ENCODE measurements at regions not wholly inside any gene's neighbourhood (a gene's known extent, or its start where the extent isn't known, plus 50 kb on each side); places are given as distances from the start of the nearest gene placed in this dataset.

DNA sequence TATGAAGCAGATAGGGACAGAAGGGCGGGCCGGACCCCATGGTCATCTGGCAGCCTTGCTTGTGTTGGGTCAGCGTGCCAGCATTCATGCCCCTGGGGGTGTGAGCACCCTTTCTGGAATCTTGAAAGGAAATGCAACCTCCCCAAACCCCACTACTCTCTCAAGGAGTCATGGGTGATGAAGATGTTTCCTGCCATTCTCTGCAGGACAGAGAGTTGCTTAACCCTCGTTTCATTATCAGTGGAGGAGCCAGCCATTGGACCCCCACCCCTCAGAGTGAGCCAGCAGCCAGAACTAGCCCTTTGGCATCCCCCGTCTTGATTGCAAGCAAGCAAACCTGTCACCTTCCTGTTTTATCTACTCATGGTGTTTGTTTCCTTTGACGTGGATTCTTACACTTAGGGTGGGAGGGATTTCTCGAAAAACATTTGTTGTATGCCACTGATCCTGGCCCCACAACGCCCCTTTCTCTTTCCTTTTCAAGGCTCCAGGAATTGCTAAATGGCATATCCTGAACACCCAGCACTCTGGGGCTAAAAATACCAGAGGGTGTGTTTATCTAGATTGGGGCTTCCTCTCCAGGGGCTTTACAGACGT lies 258.3 kb downstream of the ETS1 start:
- no peak for FAIRE-seq

More for the DNA sequence above, 258.3 kb downstream of the ETS1 start:
- no peaks in the 10 kb centered on the region for H3K36me3 ChIP-seq (ENCODE audit: control insufficient read depth in 2 of 2, insufficient read depth in 2 of 2, low read length in 1 of 2)
- no peaks in the 10 kb centered on the region for H3K9me3 ChIP-seq (replicated peaks; ENCODE audit: control insufficient read depth, insufficient read depth, low read length)
- DNase-seq (ENCODE audit: low read depth, low spot score) (no peak), ATAC-seq (no peak)
- no peaks in the 10 kb centered on the region for H3K4me1 ChIP-seq (ENCODE audit: control insufficient read depth, insufficient read depth, low read length)
- no peak overlapping the region for H3K27ac ChIP-seq (ENCODE audit: control insufficient read depth, insufficient read depth)
- ChIA-PET CTCF (no interaction called here), RAD21 (ENCODE audit: unreplicated experiment) (no interaction called here), POLR2A (no interaction called here), SMC1A (ENCODE audit: uncharacterized antibody, unreplicated experiment) (no interaction called here)
- no peak overlapping the region for H3K4me3 ChIP-seq
- in situ Hi-C loops (cut with MboI) (no loop called here), intact Hi-C loops (cut with micrococcal nuclease; ENCODE audit: unreplicated experiment) (no loop called here)
- H3K4me2 ChIP-seq (ENCODE audit: control insufficient read depth, insufficient read depth), result no peak overlapping the region
- WGBS (ENCODE audit: insufficient coverage, insufficient replicate concordance, low lambda C conversion rate, missing lambda C conversion rate), result 64% methylated on average over 9 of the region's 9 CpGs
- no TSS peak for BruUV-seq (replicated peaks)
- H2AFZ ChIP-seq (ENCODE audit: control insufficient read depth, low read depth, low read length), result no peak overlapping the region
- H3K27me3 ChIP-seq (replicated peaks in 1 of 2; ENCODE audit: control insufficient read depth in 2 of 2, insufficient read depth in 2 of 2, low read length in 1 of 2), result no peaks in the 10 kb centered on the region
- H4K20me1 ChIP-seq (ENCODE audit: control insufficient read depth, insufficient read depth), result no peaks in the 10 kb centered on the region
- H3K79me2 ChIP-seq (ENCODE audit: control insufficient read depth, insufficient read depth, low read length), result no peaks in the 10 kb centered on the region
- TF ChIP-seq MEF2A (IDR thresholded peaks at IDR 0.05; ENCODE audit: insufficient read depth, low read depth, low read length), result no peak
- no peak for TF ChIP-seq MEF2B (IDR thresholded peaks at IDR 0.05; ENCODE audit: partially characterized antibody, poor library complexity, severe bottlenecking)
- TF ChIP-seq MTA3 (IDR thresholded peaks at IDR 0.05; ENCODE audit: borderline replicate concordance, low read length), result no peak
- TF ChIP-seq SMAD1 (IDR thresholded peaks at IDR 0.05; ENCODE audit: low read depth, partially characterized antibody), result no peak
- no peak for TF ChIP-seq BACH1 (IDR thresholded peaks at IDR 0.05; ENCODE audit: borderline replicate concordance)
- TF ChIP-seq, protein P1, sequence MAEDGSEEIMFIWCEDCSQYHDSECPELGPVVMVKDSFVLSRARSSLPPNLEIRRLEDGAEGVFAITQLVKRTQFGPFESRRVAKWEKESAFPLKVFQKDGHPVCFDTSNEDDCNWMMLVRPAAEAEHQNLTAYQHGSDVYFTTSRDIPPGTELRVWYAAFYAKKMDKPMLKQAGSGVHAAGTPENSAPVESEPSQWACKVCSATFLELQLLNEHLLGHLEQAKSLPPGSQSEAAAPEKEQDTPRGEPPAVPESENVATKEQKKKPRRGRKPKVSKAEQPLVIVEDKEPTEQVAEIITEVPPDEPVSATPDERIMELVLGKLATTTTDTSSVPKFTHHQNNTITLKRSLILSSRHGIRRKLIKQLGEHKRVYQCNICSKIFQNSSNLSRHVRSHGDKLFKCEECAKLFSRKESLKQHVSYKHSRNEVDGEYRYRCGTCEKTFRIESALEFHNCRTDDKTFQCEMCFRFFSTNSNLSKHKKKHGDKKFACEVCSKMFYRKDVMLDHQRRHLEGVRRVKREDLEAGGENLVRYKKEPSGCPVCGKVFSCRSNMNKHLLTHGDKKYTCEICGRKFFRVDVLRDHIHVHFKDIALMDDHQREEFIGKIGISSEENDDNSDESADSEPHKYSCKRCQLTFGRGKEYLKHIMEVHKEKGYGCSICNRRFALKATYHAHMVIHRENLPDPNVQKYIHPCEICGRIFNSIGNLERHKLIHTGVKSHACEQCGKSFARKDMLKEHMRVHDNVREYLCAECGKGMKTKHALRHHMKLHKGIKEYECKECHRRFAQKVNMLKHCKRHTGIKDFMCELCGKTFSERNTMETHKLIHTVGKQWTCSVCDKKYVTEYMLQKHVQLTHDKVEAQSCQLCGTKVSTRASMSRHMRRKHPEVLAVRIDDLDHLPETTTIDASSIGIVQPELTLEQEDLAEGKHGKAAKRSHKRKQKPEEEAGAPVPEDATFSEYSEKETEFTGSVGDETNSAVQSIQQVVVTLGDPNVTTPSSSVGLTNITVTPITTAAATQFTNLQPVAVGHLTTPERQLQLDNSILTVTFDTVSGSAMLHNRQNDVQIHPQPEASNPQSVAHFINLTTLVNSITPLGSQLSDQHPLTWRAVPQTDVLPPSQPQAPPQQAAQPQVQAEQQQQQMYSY (CRISPR knock-in tag; IDR thresholded peaks at IDR 0.05), result no peak
- TF ChIP-seq ELK1 (IDR thresholded peaks at IDR 0.05; ENCODE audit: low read depth, low read length), result no peak
- TF ChIP-seq ATF7 (IDR thresholded peaks at IDR 0.05; ENCODE audit: low read depth), result no peak
- TF ChIP-seq ZNF24 (IDR thresholded peaks at IDR 0.05), result no peak
- TF ChIP-seq HDAC2 (IDR thresholded peaks at IDR 0.05), result no peak
- no peak for TF ChIP-seq ZZZ3 (IDR thresholded peaks at IDR 0.05; ENCODE audit: control insufficient read depth, insufficient read length, low read depth)
- no peak for TF ChIP-seq IRF5 (IDR thresholded peaks at IDR 0.05; ENCODE audit: borderline replicate concordance)
- TF ChIP-seq SUZ12 (IDR thresholded peaks at IDR 0.05; ENCODE audit: unreplicated experiment), result no peak
- no peak for TF ChIP-seq SP1 (IDR thresholded peaks at IDR 0.05; ENCODE audit: low read depth, low read length)
- TF ChIP-seq TCF12 (IDR thresholded peaks at IDR 0.05; ENCODE audit: low read depth, low read length), result no peak
- TF ChIP-seq EP300 (IDR thresholded peaks at IDR 0.05; ENCODE audit: borderline replicate concordance in 1 of 2, control insufficient read depth in 1 of 2, low read depth in 2 of 2, low read length in 2 of 2), result no peak
- H3K9ac ChIP-seq (ENCODE audit: control insufficient read depth, insufficient read depth, low read length), result no peak overlapping the region

All from GM12878 (cell line).